Neuronal stem cell (in vitro differentiated cells): ENCODE measurements at regions not wholly inside any gene's neighbourhood (a gene's known extent, or its start where the extent isn't known, plus 50 kb on each side); places are given as distances from the start of the nearest gene placed in this dataset.
"Not testable (repeated sequence)": the region's sequence is repeated elsewhere in the genome, so short reads cannot be mapped to it uniquely, and the experiment has no call there.

Experiments used
- DNase-seq: peaks from one replicate; pipeline ENCODE4 v3.0.0-alpha.2; 2013; ENCODE audit warnings: low spot score
- H2AFZ ChIP-seq: one replicate; pipeline ENCODE4 v1.6.1; 2013; ENCODE audit warnings: mild to moderate bottlenecking, low read length, inconsistent platforms
- H2AK5ac ChIP-seq: 2 replicates; pipeline ENCODE4 v1.6.1; 2013; ENCODE audit warnings: low read depth, mild to moderate bottlenecking, inconsistent platforms, low read length, moderate library complexity, mixed read lengths
- H2BK120ac ChIP-seq: 2 replicates; pipeline ENCODE4 v1.6.1; 2013; ENCODE audit warnings: low read depth, mild to moderate bottlenecking, inconsistent platforms, low read length, moderate library complexity, mixed read lengths
- H2BK12ac ChIP-seq: one replicate; pipeline ENCODE4 v1.6.1; 2013; ENCODE audit warnings: low read length, inconsistent platforms
- H2BK15ac ChIP-seq: 2 replicates; pipeline ENCODE4 v1.6.1; 2013; ENCODE audit warnings: mild to moderate bottlenecking, low read length, inconsistent platforms, mixed read lengths
- H2BK5ac ChIP-seq: one replicate; pipeline ENCODE4 v1.6.1; 2013; ENCODE audit warnings: inconsistent platforms, mild to moderate bottlenecking, low read length, moderate library complexity
- H3K14ac ChIP-seq: one replicate; pipeline ENCODE4 v1.6.1; 2013; ENCODE audit warnings: low read length, inconsistent platforms
- H3K18ac ChIP-seq: 2 replicates; pipeline ENCODE4 v1.6.1; 2013; ENCODE audit warnings: low read length, inconsistent platforms
- H3K23ac ChIP-seq: 2 replicates; pipeline ENCODE4 v1.6.1; 2013; ENCODE audit warnings: low read depth, mild to moderate bottlenecking, mixed read lengths, low read length, inconsistent platforms; ENCODE audit not compliant: poor library complexity
- H3K27ac ChIP-seq: replicated peaks from 3 replicates; pipeline ENCODE4 v1.5.1; 2013; ENCODE audit warnings: low read length, inconsistent platforms
- H3K27me3 ChIP-seq, 3 experiments: 2 replicates each; pipeline ENCODE4 v1.6.1; 2013; ENCODE audit warnings: low read length in 3 of 3, mild to moderate bottlenecking in 2 of 3, inconsistent platforms in 1 of 3, low read depth in 1 of 3, mixed read lengths in 1 of 3, moderate library complexity in 1 of 3; ENCODE audit not compliant: control insufficient read depth in 3 of 3, insufficient read depth in 3 of 3
- H3K36me3 ChIP-seq, 2 donors: replicated peaks in 1 of 2; 2 replicates each; pipeline ENCODE4 v1.6.1; 2013; ENCODE audit warnings: low read length in 2 of 2; ENCODE audit not compliant: control insufficient read depth in 2 of 2, insufficient read depth in 2 of 2
- H3K4ac ChIP-seq: 2 replicates; pipeline ENCODE4 v1.6.1; 2013; ENCODE audit warnings: inconsistent platforms, mild to moderate bottlenecking, low read length, moderate library complexity
- H3K4me1 ChIP-seq, 2 donors: 1 replicate in 1 of 2; 2 replicates in 1 of 2; pipeline ENCODE4 v1.6.1; 2013; ENCODE audit warnings: low read length in 2 of 2, low read depth in 1 of 2; ENCODE audit not compliant: control insufficient read depth in 2 of 2, insufficient read depth in 1 of 2
- H3K4me2 ChIP-seq: one replicate; pipeline ENCODE4 v1.6.1; 2013; ENCODE audit warnings: mild to moderate bottlenecking, low read length, inconsistent platforms; ENCODE audit not compliant: insufficient read depth, poor library complexity, severe bottlenecking
- H3K4me3 ChIP-seq, 2 donors: 2 replicates each; pipeline ENCODE4 v1.5.1; 2013; ENCODE audit warnings: low read length in 2 of 2, mild to moderate bottlenecking in 2 of 2, inconsistent platforms in 1 of 2, moderate library complexity in 1 of 2
- H3K79me1 ChIP-seq: one replicate; pipeline ENCODE4 v1.6.1; 2013; ENCODE audit warnings: low read depth, mild to moderate bottlenecking, inconsistent platforms, low read length, moderate library complexity
- H3K9ac ChIP-seq: one replicate; pipeline ENCODE4 v1.6.1; 2013; ENCODE audit warnings: mild to moderate bottlenecking, low read depth, low read length, inconsistent platforms; ENCODE audit not compliant: poor library complexity
- H3K9me3 ChIP-seq, 2 donors: replicated peaks in 1 of 2; 2 replicates each; pipeline versions ENCODE3 to v1.6.1; 2013; ENCODE audit warnings: low read length in 2 of 2, mild to moderate bottlenecking in 2 of 2, inconsistent platforms in 1 of 2, low read depth in 1 of 2, mixed read lengths in 1 of 2, moderate library complexity in 1 of 2; ENCODE audit not compliant: control insufficient read depth in 2 of 2, insufficient read depth in 1 of 2
- H4K8ac ChIP-seq: one replicate; pipeline ENCODE4 v1.6.1; 2013; ENCODE audit warnings: low read depth, mild to moderate bottlenecking, inconsistent platforms, low read length, moderate library complexity
- H4K91ac ChIP-seq: one replicate; pipeline ENCODE4 v1.6.1; 2013; ENCODE audit warnings: low read length, low read depth, mild to moderate bottlenecking, inconsistent platforms; ENCODE audit not compliant: poor library complexity
- WGBS, 2 donors: extraction: QIAGEN DNeasy Blood & Tissue Kit; methylation state at CpG; one replicate each; pipeline ENCODE4 v1.1.7; 2013; ENCODE audit warnings: missing lambda C conversion rate in 2 of 2, mixed read lengths in 1 of 2; ENCODE audit not compliant: insufficient read length in 2 of 2, insufficient replicate concordance in 1 of 2; ENCODE audit errors: extremely low coverage in 2 of 2; 5-methylcytosine and 5-hydroxymethylcytosine counted together

GRCh38 chr17:71447644-71448043, 673.2 kb upstream of the SOX9 start:
- no peak overlapping the region for H2BK15ac ChIP-seq
- H2BK12ac ChIP-seq: no peak overlapping the region
- H3K9me3 ChIP-seq: no peaks in the 10 kb centered on the region
- H3K4ac ChIP-seq: no peak overlapping the region
- H4K91ac ChIP-seq: no peak overlapping the region
- H3K9ac ChIP-seq: no peak overlapping the region
- no peak overlapping the region for H2BK120ac ChIP-seq
- H4K8ac ChIP-seq: no peak overlapping the region
- DNase-seq: no peak
- no peak overlapping the region for H3K23ac ChIP-seq
- H3K27me3 ChIP-seq: no peaks in the 10 kb centered on the region
- no peak overlapping the region for H3K4me3 ChIP-seq
- H3K36me3 ChIP-seq: no peaks in the 10 kb centered on the region
- H2AK5ac ChIP-seq: no peak overlapping the region
- H3K4me2 ChIP-seq: no peak overlapping the region
- no peak overlapping the region for H3K27ac ChIP-seq
- WGBS, 2 donors: no CpG with 5 or more reads among the region's 3 CpGs
- H3K14ac ChIP-seq: no peak overlapping the region
- no peak overlapping the region for H2AFZ ChIP-seq
- H3K18ac ChIP-seq: no peak overlapping the region
- H2BK5ac ChIP-seq: no peak overlapping the region
- H3K4me1 ChIP-seq: no peaks in the 10 kb centered on the region
- H3K79me1 ChIP-seq: no peaks in the 10 kb centered on the region

- H3K4me3 ChIP-seq, H3K4me2 ChIP-seq, H3K4me1 ChIP-seq, H3K9me3 ChIP-seq, H3K18ac ChIP-seq, H3K9ac ChIP-seq, H3K4ac ChIP-seq, H2BK15ac ChIP-seq, H2BK12ac ChIP-seq, H3K23ac ChIP-seq, H2BK5ac ChIP-seq, H2AK5ac ChIP-seq, H3K27ac ChIP-seq, H2BK120ac ChIP-seq, DNase-seq, H3K27me3 ChIP-seq, H3K79me1 ChIP-seq, H4K91ac ChIP-seq, H3K36me3 ChIP-seq, H4K8ac ChIP-seq, H3K14ac ChIP-seq, H2AFZ ChIP-seq: not testable (repeated sequence)
- WGBS, 2 donors: no CpG with 5 or more reads among the region's 2 CpGs
Measured at GRCh38 chr17:71450657-71451056, 670.2 kb upstream of the SOX9 start.

DNA sequence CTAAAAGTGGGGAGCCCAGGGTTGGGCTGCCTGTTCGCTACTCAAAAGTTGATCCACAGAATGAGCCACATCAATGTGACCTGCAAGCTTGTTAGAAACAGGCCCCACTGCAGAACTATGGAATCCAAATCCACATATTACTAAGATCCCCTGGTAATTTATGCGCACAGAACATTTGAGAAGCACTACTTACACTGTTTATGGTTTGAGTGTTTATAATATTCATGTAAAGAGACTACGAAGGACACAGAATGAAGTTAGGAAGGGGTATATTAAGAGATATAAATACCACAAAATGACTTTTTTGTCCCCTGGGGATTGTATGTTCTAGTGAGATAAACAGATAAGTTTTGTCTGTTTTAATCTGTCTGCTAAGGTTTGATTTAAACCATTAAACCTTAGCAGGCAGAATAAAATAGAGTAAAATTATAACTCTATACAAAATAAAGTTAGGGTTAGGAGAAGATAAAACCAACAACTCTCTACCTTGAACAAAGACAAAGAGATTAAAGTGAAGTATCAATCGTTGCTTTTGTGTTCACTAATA, 666.9 kb upstream of the SOX9 start:
- Histone ChIP-seq H4K8ac (no peak overlapping the region), H2AFZ (no peak overlapping the region), H3K9me3 (no peaks in the 10 kb centered on the region), H3K14ac (no peak overlapping the region), H3K18ac (no peak overlapping the region), H3K9ac (no peak overlapping the region), H3K4ac (no peak overlapping the region), H3K4me3 (no peak overlapping the region), H3K27ac (no peak overlapping the region), H4K91ac (no peak overlapping the region), H2BK15ac (no peak overlapping the region), H3K27me3 (no peaks in the 10 kb centered on the region), H3K23ac (no peak overlapping the region), H3K36me3 (no peaks in the 10 kb centered on the region), H3K79me1 (no peaks in the 10 kb centered on the region), H3K4me1 (no peaks in the 10 kb centered on the region), H2AK5ac (no peak overlapping the region), H2BK12ac (no peak overlapping the region), H2BK120ac (no peak overlapping the region), H3K4me2 (no peak overlapping the region), H2BK5ac (no peak overlapping the region)
- WGBS, 2 donors: no CpG with 5 or more reads among the region's 4 CpGs
- DNase-seq: no peak

GRCh38 chr17:71455219-71455618, 665.6 kb upstream of the SOX9 start:
- H4K8ac ChIP-seq: no peak overlapping the region
- H2BK5ac ChIP-seq: no peak overlapping the region
- H2BK120ac ChIP-seq: no peak overlapping the region
- H3K4ac ChIP-seq: no peak overlapping the region
- H3K36me3 ChIP-seq: no peaks in the 10 kb centered on the region
- no peak overlapping the region for H2AK5ac ChIP-seq
- H3K79me1 ChIP-seq: no peaks in the 10 kb centered on the region
- no peak for DNase-seq
- no peak overlapping the region for H3K4me3 ChIP-seq
- no peak overlapping the region for H3K18ac ChIP-seq
- no peak overlapping the region for H2BK15ac ChIP-seq
- no CpG with 5 or more reads among the region's 2 CpGs for WGBS, 2 donors
- H3K9me3 ChIP-seq: no peaks in the 10 kb centered on the region
- no peak overlapping the region for H2BK12ac ChIP-seq
- H3K4me1 ChIP-seq: no peaks in the 10 kb centered on the region
- no peak overlapping the region for H3K23ac ChIP-seq
- H3K4me2 ChIP-seq: no peak overlapping the region
- no peaks in the 10 kb centered on the region for H3K27me3 ChIP-seq
- no peak overlapping the region for H4K91ac ChIP-seq
- no peak overlapping the region for H3K14ac ChIP-seq
- H3K9ac ChIP-seq: no peak overlapping the region
- H3K27ac ChIP-seq: no peak overlapping the region
- no peak overlapping the region for H2AFZ ChIP-seq
